ENCODE measurements at regions not wholly inside any gene's neighbourhood (a gene's known extent, or its start where the extent isn't known, plus 50 kb on each side); places are given as distances from the start of the nearest gene placed in this dataset.

DNA sequence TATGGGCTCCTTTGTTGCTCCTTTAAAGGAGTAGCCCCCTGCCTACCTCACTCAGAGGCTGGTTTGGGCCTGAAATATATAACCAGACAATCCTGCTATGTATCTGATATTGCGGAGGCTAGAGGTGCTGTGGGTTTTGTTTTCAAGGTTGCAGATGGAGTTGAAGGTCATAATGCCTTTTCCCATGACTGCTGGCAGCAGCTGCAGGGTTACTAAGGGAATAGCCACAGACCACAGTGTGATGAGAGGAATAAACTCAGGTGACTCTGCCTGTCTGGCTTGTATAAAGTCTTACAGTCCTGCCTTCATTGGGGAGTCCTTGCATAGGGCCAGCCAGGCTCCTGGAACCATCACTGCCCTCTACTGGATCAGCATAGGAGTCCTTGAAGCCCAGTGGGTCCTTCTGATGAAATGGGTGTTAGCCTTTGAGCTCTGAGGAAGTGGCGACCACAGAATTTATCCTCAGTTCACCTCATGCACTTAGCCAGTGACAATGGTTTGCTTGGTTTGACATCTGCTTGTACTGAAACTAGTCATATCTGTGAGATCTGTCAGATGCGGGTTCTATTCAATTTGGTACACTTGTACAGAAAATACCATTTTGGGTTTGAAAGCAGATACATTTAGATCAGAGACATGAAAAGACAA lies 174.4 kb upstream of the HMCN1 start:
- CTCF ChIA-PET, result interaction anchor here (0.6 to 1.7 kb wide), 5 partner anchors 18 to 243 kb away, joined by 3 to 7 read pairs (median 4); partner anchors contain the start of gene IVNS1ABP
- intact Hi-C loops (cut with micrococcal nuclease; ENCODE audit: unreplicated experiment), result loop anchor here (5.0 kb wide), 1 partner anchor 37 kb away; no protein-coding TSS in a partner anchor
- peak; percentile 26 for TF ChIP-seq CTCF (IDR thresholded peaks at IDR 0.05; ENCODE audit: unreplicated experiment)
- Mint-ChIP-seq H3K4me1 (ENCODE audit: low read depth, unreplicated experiment) (peaks cover 47% of the 10 kb centered on the region), H3K9me3 (ENCODE audit: low read depth, unreplicated experiment) (no peaks in the 10 kb centered on the region), H3K4me3 (ENCODE audit: low read depth, unreplicated experiment) (no peak overlapping the region), H3K27me3 (ENCODE audit: unreplicated experiment) (no peaks in the 10 kb centered on the region), H3K36me3 (ENCODE audit: insufficient read depth, unreplicated experiment) (no peaks in the 10 kb centered on the region), H3K27ac (ENCODE audit: unreplicated experiment) (no peak overlapping the region)
- peak; percentile 56 for DNase-seq
- no TSS peak for BruUV-seq (replicated peaks)

DNA sequence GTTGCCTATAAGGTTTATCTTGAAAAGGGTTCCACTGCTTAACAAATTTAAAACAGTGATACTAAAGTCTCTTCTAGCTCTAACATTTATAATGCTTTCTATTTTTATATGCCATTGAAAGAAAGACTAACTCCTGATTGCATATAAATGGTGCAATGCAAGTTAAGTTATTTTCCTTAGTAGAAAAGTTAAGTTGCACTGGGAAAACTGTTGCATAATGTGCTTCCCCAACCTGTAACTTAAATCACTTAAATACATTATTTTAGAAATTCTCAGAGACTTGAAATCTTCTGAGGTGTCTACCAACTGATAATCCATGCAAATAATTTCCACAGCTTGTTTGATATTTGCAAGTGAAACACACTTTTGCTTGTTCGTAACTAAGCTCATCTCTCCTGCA lies 175.0 kb upstream of the HMCN1 start:
- Mint-ChIP-seq H3K27me3 (ENCODE audit: unreplicated experiment) (no peaks in the 10 kb centered on the region), H3K9me3 (ENCODE audit: low read depth, unreplicated experiment) (no peaks in the 10 kb centered on the region), H3K4me3 (ENCODE audit: low read depth, unreplicated experiment) (no peak overlapping the region), H3K27ac (ENCODE audit: unreplicated experiment) (no peak overlapping the region), H3K4me1 (ENCODE audit: low read depth, unreplicated experiment) (peaks cover 40% of the 10 kb centered on the region), H3K36me3 (ENCODE audit: insufficient read depth, unreplicated experiment) (no peaks in the 10 kb centered on the region)
- intact Hi-C loops (cut with micrococcal nuclease; ENCODE audit: unreplicated experiment), result no loop called here
- CTCF ChIA-PET, result no interaction called here
- no TSS peak for BruUV-seq (replicated peaks)
- no peak for TF ChIP-seq CTCF (IDR thresholded peaks at IDR 0.05; ENCODE audit: unreplicated experiment)
- DNase-seq, result no peak

- no peaks in the 10 kb centered on the region for H3K27me3 Mint-ChIP-seq (ENCODE audit: unreplicated experiment)
- no peak overlapping the region for H3K27ac Mint-ChIP-seq (ENCODE audit: unreplicated experiment)
- CTCF ChIA-PET, result no interaction called here
- no peaks in the 10 kb centered on the region for H3K9me3 Mint-ChIP-seq (ENCODE audit: low read depth, unreplicated experiment)
- H3K4me3 Mint-ChIP-seq (ENCODE audit: low read depth, unreplicated experiment), result no peak overlapping the region
- H3K4me1 Mint-ChIP-seq (ENCODE audit: low read depth, unreplicated experiment), result peaks cover 19% of the 10 kb centered on the region
- intact Hi-C loops (cut with micrococcal nuclease; ENCODE audit: unreplicated experiment), result no loop called here
- no peak for DNase-seq
- no peak for TF ChIP-seq CTCF (IDR thresholded peaks at IDR 0.05; ENCODE audit: unreplicated experiment)
- BruUV-seq (replicated peaks), result no TSS peak
- H3K36me3 Mint-ChIP-seq (ENCODE audit: insufficient read depth, unreplicated experiment), result no peaks in the 10 kb centered on the region
Observed at GRCh38 chr1:185556561-185556960, 177.6 kb upstream of the HMCN1 start.

DNA sequence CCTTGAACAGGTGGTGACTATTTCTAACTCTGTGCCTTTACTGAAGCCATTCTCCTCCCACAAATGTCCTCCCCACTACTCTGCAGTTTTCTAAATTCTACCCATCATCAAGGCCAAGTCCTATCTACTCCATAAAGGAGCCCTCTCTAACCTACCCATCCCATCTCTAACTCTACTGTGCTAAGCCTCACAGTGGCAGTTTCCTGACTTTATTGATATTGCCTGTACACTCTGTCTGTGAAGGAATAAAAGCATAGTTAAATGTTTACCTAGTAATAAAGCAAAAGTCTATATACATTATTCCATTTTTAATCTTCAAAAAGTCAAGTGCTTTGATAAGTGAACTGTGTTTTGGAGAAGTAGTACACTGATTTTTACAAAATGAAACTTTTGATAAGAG lies 178.4 kb upstream of the HMCN1 start:
- CTCF ChIA-PET, result interaction anchor here (0.6 kb wide), 1 partner anchor 237 kb away, joined by 12 read pairs; no protein-coding TSS in a partner anchor
- TF ChIP-seq CTCF (IDR thresholded peaks at IDR 0.05; ENCODE audit: unreplicated experiment), result no peak
- no peak overlapping the region for H3K4me3 Mint-ChIP-seq (ENCODE audit: low read depth, unreplicated experiment)
- BruUV-seq (replicated peaks), result no TSS peak
- H3K27me3 Mint-ChIP-seq (ENCODE audit: unreplicated experiment), result no peaks in the 10 kb centered on the region
- DNase-seq, result no peak
- peaks cover 10% of the 10 kb centered on the region for H3K4me1 Mint-ChIP-seq (ENCODE audit: low read depth, unreplicated experiment)
- intact Hi-C loops (cut with micrococcal nuclease; ENCODE audit: unreplicated experiment), result no loop called here
- no peaks in the 10 kb centered on the region for H3K9me3 Mint-ChIP-seq (ENCODE audit: low read depth, unreplicated experiment)
- H3K27ac Mint-ChIP-seq (ENCODE audit: unreplicated experiment), result no peak overlapping the region
- no peaks in the 10 kb centered on the region for H3K36me3 Mint-ChIP-seq (ENCODE audit: insufficient read depth, unreplicated experiment)
